GM18870 (cell line): ENCODE measurements at regions not wholly inside any gene's neighbourhood (a gene's known extent, or its start where the extent isn't known, plus 50 kb on each side); places are given as distances from the start of the nearest gene placed in this dataset.

Experiments used
- ATAC-seq: cut with Tn5 transposase; IDR thresholded peaks from one replicate; pipeline ENCODE4 v1.9.1; 2021; ENCODE audit warnings: moderate library complexity; ENCODE audit not compliant: unreplicated experiment

DNA sequence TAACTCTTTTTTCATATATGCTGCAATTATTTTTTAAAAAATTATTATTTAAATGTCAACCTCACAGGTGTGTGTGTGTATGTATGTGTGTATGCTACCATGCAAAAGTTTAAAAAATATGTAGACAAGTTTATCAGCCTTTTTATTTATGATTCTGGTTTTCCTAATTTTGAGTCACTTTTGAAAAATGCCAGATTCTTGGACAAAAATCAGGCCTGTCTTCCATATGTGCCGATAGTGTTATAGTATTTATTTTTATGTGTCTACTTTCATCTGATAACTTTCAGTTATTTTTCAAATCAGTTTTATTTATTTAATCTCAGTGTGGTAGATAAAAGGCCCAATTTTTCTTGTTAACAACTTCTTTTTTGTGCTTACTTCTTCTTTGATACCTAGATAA, 176.2 kb downstream of the RDH14 start:
- ATAC-seq = no peak

DNA sequence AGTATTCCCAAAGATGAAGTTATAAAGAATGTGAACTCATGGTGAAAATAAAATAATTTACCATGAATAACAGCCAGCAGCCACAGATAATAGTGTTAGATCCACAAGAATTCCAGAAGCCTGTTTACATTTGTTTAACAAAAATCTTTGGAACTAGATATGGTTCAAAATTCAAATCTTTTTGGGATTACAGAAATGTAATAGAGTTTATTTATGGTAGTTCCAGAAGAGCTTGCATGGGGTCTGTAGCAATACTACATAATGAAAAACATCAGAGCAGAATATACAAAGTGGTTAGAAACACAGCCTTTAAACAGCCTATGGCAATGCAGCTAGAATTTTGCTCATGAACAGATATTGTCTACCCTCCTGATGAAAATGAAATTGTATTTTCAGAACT, 179.1 kb downstream of the RDH14 start:
- no peak for ATAC-seq

DNA sequence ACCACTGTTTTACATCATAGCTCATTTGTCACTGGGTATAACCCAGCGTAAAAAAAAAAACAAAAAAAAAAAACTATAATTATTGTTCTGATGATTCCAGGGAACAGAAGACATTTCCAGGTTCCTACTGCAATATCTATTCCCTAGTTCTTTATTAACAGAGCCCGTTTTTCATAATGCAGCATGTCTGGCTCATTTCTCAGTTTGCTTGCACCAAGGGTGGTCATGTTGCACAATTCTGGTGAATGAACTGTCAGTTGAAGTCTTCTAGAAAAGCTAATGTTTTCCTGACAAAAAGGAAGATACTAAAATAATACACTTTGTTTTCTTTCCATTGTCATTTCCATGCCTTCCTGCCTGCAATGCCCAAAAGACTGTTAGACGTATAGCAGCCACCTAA, 180.1 kb downstream of the RDH14 start:
- ATAC-seq = no peak

DNA sequence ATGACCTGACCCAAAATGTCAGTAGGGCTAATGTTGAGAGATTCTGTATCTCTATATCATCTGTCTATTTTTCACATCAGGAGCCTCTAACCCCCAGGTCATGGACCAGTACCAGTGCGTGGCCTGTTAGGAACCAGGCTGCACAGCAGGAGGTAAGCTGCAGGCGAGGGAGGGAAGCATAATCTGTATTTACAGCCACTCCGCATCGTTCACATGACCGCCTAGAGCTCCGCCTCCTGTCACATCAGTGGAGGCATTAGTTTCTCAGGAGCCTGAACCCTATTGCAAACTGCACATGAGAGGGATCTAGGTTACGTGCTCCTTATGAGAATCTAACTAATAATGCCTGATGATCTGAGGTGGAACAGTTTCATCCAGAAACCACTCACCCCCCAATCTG, 180.6 kb downstream of the RDH14 start:
- no peak for ATAC-seq

DNA sequence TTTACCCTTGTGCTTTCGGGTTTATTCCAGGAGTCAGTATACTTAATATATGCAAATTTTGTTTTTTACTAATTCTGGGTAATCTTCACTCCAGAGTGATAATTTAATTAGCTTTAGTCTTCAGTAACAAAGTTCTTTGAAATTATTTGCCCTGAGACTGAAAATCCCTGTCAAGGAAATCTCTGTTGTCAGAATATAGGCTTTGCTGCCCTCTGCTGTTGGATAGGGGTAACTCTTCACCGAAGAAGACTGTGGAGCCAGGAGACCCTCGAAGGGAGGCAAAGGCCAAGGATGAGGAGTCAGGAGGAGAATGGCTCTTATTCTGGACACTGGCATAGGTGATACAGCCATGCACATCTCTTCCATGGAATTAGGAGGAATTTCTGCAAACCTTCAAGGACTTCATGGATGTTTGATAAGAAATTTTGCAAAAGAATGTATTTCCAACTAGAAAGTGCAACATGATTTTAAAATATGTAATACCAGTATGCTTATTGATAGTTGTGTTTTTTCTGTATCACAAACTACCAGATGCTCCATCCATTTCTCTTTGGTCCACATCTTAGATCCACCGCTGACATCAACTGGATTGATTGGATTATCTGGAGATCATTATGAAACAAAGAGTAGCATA, 182.3 kb downstream of the RDH14 start:
- peak; percentile 71 for ATAC-seq

DNA sequence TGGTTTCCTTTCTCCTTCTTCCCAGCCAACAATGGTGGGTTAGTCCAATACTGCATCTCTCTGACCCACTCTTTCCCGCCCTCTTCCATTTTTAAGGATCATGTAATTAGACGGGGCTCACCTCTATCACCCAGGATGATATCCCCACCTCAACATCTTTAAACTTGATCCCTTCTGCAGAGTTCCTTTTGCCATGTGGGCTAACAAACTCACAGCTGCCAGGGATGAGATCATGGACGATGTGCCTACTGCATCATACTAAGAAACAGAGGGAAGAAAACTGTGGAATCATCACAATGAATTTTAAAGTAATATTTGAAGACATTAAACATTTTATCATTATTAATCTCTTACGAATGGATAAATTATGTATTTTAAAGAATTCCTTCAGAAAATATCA, 183.5 kb downstream of the RDH14 start:
- ATAC-seq = no peak

DNA sequence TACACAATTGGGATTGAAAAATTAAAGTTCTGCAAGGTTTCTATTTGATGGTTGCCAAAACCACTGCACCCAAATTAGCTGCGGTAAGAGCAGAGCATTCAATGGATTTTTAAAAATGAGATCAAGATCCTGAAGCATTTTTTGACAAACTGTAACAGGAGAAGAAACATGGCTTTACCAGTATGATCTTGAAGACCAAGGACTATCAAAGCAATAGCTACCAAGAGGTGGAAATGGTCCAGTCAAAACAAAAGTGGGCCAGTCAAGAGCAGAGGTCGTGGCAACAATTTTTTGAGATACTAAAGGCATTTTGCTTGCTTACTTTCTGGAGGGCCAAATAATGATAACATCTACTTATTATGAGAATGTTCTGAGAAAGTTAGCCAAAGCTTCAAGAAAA, 186.8 kb downstream of the RDH14 start:
- ATAC-seq = no peak

DNA sequence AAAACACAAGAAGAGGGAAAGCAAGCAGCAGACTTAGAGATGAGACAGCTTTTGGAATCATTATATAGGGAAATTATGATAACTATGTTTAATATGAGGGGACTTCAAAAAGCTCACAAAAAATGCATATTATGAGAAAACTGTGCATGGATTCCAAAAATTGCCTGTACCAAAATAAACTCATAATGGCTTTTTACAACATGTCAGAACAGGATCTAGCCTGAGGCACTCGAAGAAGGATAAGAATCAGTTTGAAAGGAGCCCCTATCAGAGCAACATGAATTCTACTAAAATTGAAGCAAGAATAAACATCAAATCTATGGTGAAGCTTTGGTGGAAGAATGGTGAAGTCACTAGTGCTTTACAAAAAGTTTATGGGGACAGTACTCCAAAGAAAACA, 187.4 kb downstream of the RDH14 start:
- ATAC-seq = no peak

DNA sequence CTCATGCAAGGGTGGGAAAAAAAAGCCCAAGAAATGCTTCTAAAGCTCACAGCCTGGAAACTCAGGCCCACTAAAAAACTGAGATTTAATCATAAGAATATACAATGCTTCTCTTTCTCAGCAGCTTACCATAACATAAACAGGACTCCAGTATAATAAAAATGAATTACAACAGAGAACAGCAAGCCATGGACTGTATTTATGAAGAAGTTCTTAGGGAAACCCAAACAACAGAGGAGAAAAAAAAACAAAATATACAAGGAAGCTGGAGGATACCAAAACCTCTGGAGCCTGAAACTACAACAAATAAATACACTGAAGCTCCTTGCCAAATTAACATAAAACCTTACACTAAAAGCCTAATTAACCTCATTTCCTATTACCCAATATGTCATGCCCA, 187.8 kb downstream of the RDH14 start:
- no peak for ATAC-seq

DNA sequence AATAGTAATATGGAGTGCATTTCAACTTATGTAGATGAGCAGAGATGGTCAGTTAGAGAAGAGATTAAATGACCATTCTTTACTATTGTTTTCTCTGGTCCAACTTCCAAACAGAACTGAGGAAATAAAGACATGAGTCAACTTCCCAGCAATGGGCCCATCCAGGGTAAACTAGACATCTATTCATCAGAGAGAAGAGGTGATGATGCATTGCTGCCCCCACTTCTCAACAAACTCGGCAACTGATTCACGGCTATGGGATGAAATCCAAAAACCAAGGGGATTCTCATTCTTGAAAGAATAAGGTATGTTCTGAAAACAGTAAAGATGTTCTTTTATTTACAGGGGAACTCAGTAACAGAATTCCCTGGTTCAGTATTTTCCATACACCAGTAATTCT, 190.7 kb downstream of the RDH14 start:
- ATAC-seq = no peak

DNA sequence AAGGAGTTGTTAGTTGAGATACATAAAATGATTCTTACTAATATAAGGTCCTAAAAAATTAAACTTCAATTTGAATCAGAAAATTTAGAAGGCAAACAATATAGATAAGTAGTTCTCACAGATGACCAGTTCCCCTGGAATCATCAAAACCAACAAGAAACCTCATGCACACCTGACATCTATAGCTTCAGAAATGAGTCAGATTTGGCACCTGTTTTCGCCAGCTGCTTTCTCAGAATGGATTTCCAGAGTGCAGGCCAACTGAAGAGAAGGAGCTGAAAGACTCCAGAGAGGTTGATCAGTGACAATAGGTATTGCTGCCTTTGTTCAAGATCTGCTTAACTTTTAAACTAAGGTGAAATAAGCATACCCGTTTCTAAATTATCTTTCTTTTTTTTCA, 192.4 kb downstream of the RDH14 start:
- ATAC-seq = no peak

DNA sequence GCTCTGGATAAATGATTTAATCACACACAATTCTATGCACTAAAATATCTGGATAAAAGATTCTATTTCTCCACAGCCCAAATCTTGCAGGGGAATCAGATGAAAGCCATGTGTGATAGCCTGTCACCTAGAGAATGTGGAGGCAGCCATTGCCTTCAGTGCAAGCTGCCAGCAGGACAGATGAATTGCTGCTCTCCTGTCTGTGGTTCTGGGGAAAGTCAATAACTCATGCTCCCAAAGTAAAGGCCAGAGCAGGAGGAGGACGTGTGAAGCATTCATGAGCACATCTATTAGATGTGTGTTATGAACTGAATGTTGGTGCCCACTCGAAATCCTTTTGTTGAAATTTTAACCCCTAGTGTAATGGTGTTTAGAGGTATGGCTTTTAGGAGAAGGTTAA, 195.1 kb downstream of the RDH14 start:
- ATAC-seq = no peak

DNA sequence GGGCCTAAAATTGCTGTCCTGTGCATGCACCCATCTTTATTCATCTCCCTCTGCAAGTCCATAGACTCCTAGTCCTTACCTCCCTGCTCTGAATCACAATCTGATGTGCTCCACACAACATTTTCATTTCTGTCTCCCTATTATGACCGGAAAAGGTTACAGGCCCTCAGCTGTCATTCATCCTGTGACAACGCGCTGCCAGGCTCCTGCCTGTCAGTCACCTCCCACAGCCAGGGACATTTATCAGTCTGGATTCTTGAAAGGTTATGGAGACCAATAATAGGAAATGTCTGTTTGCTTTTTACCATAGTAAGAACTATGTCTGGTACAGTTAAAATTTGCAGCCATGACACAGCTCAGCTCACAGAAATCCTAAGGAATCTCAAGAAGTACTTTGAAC, 197.1 kb downstream of the RDH14 start:
- ATAC-seq = no peak

DNA sequence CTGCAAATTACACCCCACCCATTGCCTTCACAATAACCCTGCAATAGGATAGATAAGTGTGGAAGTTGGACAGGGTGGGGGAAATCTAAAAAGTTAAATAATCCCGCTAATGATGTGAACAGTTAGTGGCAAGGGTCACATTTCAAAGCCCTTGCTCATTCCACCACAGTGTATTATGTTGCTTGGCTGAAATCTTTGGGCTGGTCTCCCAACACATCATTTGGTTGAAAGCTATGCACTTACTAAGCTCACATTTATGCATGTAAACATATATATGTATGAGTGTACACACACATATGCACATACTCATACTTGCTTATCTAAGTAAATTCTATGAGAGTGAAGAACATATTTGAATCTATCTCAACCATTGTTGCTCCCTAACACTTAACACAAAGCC, 197.8 kb downstream of the RDH14 start:
- no peak for ATAC-seq

DNA sequence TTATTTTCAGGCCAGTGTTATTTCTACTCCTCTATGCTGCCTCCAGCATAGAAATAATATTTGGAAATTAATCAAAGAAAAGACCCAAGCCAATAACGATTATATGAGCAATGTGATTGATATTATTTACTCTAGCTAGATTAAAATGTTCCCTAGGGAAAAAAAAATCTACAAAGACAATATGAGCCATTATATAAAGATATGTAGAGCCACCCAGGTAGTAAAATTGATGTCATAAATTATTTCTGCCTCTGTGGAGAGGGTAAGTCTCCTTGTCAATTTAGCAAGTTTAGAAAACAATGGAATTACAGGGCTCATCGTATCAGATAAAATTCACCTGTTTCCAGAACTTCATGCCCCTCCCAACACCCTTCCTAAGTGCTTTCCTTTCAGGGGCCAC, 202.9 kb downstream of the RDH14 start:
- no peak for ATAC-seq

DNA sequence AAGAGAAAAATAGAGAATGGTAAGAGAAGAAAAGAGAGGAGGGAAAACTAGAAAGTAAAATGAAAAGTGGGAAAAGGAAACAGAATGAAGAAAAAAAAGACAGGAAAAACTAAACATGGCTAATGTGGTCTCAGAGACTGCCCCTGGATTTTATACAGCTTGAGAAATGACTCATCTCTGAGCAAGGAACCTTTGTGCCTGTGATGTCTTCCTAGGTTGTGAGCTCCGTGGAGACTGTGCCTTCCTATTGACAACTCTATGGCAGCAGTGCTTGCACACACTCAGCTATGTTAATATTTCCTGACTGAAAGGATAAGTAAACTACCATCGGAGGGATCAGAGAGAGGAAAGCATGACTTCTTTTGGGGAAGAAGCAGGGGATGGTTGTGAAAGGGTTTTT, 203.8 kb downstream of the RDH14 start:
- ATAC-seq = no peak

DNA sequence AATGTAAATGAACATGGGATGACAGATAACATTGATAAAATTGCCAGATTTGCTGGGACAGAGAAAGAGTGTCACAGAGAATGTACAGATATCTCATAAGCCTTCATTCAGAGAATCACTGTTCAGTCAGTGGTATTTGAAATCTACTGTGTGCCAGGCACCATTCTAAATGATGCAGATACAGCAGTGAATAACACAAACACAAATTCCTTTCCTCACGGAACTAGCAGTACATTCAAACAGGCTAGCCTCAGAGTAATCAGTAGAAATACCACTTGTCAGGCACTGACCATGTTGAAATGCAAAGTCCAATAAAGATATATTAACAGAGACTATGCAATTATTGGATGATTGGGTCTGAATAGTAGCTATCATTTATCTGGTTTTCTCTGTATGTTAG, 211.0 kb downstream of the RDH14 start:
- ATAC-seq = no peak

DNA sequence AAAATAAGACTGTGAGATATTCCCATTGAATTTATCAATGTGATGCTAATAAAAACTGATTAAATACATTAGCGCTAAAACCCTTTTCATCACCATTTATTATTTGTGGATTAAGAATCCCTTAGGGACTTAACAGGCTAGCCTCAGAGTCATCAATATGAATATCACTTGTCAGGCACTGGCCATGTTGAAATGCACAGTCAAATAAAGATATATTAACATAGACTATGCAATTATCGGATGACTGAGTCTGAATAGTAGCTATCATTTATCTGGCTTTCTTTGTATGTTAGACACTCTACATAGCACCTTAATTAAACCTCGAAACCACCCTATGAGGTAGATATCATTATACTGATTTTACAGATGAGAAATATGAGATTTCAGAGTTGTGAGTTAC, 213.6 kb downstream of the RDH14 start:
- ATAC-seq = no peak

DNA sequence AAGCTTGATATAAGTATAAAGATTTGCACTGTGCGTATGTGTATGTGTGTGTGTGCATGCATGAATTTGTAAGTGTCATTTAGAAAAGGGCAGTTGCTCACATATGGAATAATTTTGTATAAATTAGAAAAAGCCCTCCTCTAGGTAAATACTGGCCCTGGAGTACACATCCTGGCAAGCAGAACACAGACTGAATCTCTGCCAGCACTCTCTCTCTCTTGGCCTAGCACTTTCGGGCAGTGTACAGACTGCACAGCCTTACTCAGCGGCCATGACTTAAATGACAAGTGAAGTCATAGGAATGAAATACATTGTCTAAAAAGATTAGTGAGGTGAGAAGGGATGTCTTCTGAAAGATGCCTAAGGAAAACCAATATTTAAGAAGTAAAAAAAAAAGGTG, 214.1 kb downstream of the RDH14 start:
- ATAC-seq = no peak

DNA sequence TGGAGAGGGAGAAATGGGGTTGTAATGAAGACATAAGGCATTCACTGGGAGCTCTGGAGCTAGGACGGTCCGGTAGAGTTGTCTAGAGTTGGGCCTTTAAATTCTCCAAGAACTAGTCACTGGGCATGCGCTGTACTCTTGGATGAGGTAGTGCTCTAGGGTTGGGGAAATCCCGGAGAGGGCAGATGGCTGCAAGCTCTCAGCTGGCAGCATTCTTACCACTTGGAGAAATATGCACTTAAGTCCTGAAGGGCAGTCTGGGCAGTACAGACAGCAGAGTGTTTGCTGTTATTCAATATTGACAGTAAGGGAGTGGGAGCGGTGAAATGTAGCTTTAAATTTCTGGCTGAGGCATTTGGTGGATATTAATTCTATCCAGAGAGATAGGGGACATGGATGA, 214.6 kb downstream of the RDH14 start:
- no peak for ATAC-seq

DNA sequence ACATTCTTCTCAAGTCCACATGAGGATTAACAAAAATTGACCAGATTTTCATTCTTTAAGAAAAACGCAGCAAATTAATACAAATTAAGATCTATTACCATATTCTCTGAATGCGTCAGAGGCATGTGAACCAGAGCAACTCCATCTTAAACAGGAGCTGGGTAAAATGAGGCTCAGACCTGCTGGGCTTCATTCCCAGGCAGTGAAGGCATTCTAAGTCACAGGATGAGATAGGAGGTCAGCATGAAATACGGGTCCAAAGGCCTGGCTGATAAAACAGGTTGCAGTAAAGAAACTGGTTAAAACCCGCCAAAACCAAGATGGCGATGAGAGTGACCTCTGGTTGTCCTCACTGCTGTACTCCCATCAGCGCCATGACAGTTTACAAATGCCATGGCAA, 217.6 kb downstream of the RDH14 start:
- ATAC-seq = no peak

DNA sequence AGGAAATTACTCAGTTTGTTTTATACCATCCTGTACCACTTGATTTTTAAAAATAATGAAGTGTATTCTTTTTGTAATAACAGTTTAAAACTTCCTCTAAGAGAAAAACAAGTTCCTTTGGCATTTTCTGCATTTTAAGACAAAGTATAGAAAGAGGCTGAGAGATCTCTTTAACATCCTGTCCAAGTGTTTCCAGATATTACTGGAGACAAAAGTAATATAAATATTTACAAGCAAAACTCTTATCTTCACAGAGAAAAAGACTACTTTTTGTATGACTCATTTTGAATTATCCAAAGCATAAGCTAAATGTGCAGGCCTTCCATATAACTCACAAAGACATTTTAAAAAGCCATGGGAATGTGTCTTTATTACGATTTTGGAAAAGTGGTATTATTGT, 221.1 kb downstream of the RDH14 start:
- no peak for ATAC-seq

DNA sequence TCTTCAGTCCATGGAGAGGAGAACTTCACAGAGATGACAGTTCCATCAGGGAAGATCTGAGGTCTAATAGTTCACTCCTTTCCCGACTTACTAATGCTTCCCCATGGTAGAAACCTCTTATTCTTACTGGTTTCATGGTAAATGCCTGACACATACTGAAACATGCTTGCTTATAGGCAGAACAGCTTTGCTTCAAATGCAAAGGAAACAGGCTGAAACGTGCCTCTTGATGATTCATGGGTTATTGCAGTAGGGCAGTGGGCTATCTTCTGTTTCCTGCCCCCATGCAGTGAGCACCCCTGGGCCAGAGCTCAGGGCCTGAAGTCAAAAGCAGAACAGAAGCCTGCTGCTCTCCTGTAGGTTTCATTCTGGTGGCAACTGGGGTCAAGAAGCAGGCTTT, 223.5 kb downstream of the RDH14 start:
- ATAC-seq = no peak

DNA sequence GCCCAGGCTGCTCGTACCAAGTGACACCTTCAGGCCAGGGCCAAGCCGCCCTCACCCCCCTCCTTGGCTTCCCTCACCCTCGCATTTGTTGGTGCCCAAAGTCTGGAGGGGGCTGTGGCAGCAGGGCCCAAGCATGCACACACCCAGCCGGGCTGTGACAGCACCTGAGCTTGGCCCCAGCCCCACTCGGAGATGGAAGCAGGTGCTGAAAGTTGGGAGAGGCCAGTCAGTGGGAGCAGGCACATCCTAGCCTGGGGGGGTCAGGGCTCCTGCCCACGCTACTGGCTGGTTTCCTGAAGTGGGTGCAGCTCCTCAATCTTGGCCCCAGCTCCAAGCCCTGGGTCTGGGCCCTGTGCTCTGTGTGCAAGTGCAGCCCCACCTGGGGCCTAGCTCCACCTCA, 228.0 kb downstream of the RDH14 start:
- ATAC-seq = no peak
